T47D (cell line): ENCODE measurements at regions not wholly inside any gene's neighbourhood (a gene's known extent, or its start where the extent isn't known, plus 50 kb on each side); places are given as distances from the start of the nearest gene placed in this dataset.
A peak's percentile ranks its signal among the peaks of the same experiment; 100 is the strongest.
"Not testable (repeated sequence)": the region's sequence is repeated elsewhere in the genome, so short reads cannot be mapped to it uniquely, and the experiment has no call there.

Source experiments
- DNase-seq, 2 experiments: peaks; one replicate each; pipeline versions ENCODE4 v3.0.0 to v3.0.0-alpha.2; 2011 to 2012; ENCODE audit warnings: low read depth in 1 of 2, low spot score in 1 of 2
- JUND ChIP-seq: IDR thresholded peaks from 2 replicates; pipeline ENCODE4 v1.6.1; 2012; ENCODE audit warnings: low read depth
- in situ Hi-C: cut with HindIII; loops from 2 replicates; pipeline ENCODE4 v1.10.0; 2016; ENCODE audit warnings: low sequenced_read_pairs, low pct_unique_long_range_greater_than_20kb

- TF ChIP-seq JUND, result no peak
- no peak for DNase-seq
- in situ Hi-C loops, result no loop called here
These were observed 146.5 kb downstream of the SH3BGRL start for GRCh38 chrX:81348388-81348787.

GRCh38 chrX:81354954-81355353, 153.1 kb downstream of the SH3BGRL start:
- in situ Hi-C loops, result no loop called here
- TF ChIP-seq JUND, result no peak
- DNase-seq, result no peak

- in situ Hi-C loops, result no loop called here
- DNase-seq, result no peak
- TF ChIP-seq JUND, result no peak
These were observed 153.5 kb downstream of the SH3BGRL start for GRCh38 chrX:81355436-81355835.

- TF ChIP-seq JUND, result no peak
- no peak for DNase-seq
- in situ Hi-C loops, result no loop called here
These were observed 165.4 kb downstream of the SH3BGRL start for GRCh38 chrX:81367291-81367690.

- DNase-seq, result peak in 1 of 2 experiments; percentile 15
- no peak for TF ChIP-seq JUND
- in situ Hi-C loops, result no loop called here
These were observed 175.4 kb downstream of the SH3BGRL start for GRCh38 chrX:81377329-81377728.

GRCh38 chrX:81378560-81378959, 176.7 kb downstream of the SH3BGRL start:
- in situ Hi-C loops, result no loop called here
- no peak for TF ChIP-seq JUND
- DNase-seq, result no peak

- in situ Hi-C loops, result no loop called here
- TF ChIP-seq JUND, result no peak
- DNase-seq, result no peak
These were observed 188.3 kb downstream of the SH3BGRL start for GRCh38 chrX:81390237-81390636.

GRCh38 chrX:81392396-81392795, 190.5 kb downstream of the SH3BGRL start:
- no peak for DNase-seq
- in situ Hi-C loops, result no loop called here

GRCh38 chrX:81405781-81406180, 203.9 kb downstream of the SH3BGRL start:
- in situ Hi-C loops, result no loop called here
- TF ChIP-seq JUND, result no peak
- DNase-seq, result no peak

More at GRCh38 chrX:81392396-81392795, 190.5 kb downstream of the SH3BGRL start:
- TF ChIP-seq JUND, result no peak

- no peak for TF ChIP-seq JUND
- in situ Hi-C loops, result no loop called here
- no peak for DNase-seq
These were observed 209.6 kb downstream of the SH3BGRL start for GRCh38 chrX:81411517-81411916.

- in situ Hi-C loops, result no loop called here
- no peak for DNase-seq
- TF ChIP-seq JUND, result no peak
These were observed 210.5 kb downstream of the SH3BGRL start for GRCh38 chrX:81412428-81412827.

GRCh38 chrX:81412857-81413256, 211.0 kb downstream of the SH3BGRL start:
- in situ Hi-C loops, result not testable (repeated sequence)

GRCh38 chrX:81414630-81415029, 212.7 kb downstream of the SH3BGRL start:
- in situ Hi-C loops, result no loop called here
- TF ChIP-seq JUND, result no peak
- DNase-seq, result peak in 1 of 2 experiments; percentile 7

More at GRCh38 chrX:81412857-81413256, 211.0 kb downstream of the SH3BGRL start:
- not testable (repeated sequence) for DNase-seq
